Superior temporal gyrus (tissue), 1 donor: ENCODE measurements at regions not wholly inside any gene's neighbourhood (a gene's known extent, or its start where the extent isn't known, plus 50 kb on each side); places are given as distances from the start of the nearest gene placed in this dataset.

Source experiments
- DNase-seq: peaks from one replicate; pipeline ENCODE4 v3.0.0-alpha.2; 2016; ENCODE audit errors: extremely low spot score

DNA sequence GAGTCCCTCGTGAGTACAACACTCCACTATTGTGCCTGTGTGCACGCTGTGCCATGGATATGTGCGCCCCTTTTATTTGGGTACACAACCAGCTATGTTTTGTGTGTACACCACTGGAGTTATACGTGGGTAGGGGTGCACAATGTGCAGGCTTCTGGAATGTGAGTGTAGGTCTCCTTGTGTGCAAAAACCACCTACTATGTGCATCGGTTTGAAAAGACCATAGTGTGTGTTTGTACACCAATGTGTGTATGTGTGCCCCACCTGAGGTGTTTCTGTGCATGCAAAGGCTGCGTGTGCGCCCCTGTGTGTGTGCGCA lies 86.4 kb upstream of the ALDH1L1 start:
- DNase-seq: no peak

DNA sequence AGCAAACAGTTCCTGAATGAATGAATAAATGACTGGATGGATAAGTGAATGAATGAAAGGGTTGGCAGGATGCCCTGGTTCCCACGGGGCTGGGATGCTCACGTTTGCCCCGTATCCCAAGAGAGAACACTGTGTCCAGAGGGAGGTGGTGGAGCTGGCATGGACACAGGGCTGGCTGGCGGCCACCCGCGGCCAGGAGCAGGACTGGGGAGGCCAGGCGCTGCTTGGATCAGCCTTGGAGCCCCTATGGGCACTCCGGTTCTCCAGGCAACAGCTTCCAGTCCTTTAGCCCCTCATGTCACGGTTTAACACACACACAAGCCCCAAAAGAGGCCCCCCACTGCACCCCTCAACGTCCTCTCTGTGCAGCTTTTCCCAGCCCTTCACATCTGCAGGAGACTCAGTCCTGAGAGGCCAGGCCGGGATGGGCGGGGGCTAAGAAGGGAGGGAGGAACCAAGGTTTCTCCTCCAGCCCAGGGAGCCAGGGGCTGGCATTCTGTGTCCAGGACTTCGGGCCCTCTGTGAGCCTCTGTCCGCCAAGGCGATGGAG lies 86.0 kb upstream of the ALDH1L1 start:
- no peak for DNase-seq

DNA sequence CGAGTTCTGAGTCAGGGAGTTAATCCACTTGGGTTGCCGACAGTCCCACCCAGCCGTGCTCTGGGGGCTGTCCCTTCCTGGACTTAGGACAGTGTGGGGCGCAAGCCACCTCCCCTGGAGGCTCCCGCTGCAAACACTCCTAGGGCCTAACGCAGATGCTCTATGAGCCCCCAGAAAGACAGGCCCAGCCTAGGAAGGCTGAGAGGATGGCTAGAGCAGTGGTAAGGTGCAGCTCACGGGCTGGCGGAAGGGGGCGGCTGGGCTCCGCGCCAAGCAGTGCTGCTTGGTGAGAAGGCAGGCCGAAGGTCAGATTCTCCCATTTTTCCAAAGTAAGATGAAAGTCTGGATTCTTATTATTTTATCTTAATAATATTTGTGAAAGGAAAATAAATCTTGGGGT lies 84.6 kb upstream of the ALDH1L1 start:
- no peak for DNase-seq

DNA sequence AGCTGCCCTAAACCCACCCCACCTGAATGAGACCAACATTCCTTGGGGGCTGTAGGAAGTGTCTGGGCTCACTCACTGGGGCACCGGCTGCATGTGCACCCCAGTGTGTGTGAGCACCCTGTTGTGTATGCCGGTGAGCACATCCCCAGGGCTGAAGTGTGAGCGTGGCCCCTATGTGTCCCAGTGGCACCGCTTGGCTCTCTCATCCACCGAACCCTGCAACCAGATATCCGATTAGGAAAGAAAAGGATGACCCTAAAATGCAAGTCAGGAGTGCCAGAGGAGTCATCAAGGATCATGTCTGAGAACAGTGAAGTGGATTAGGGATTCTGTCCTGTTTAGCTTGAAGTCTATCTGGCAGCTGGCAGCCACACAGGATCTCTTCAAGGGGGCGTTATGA lies 84.0 kb upstream of the ALDH1L1 start:
- DNase-seq: no peak

DNA sequence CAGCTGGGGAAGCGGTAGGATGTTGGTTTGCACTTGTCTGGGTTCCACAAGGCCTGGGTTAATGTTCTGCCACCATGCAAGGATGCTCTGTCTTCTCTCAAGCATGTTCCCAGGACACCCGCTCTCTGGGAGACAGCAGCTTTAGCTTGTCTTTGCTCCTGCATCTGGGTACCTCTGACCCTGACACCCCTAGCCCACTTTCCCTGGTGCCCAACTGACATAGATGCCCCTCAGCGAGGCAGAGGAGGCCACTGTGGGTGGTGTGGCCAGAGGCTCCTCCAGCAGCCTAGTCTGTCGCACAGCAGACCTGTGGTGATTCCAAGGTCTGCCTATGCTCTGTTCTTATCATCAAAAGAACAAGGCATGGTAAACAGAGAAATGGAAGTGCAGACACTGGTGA lies 83.6 kb upstream of the ALDH1L1 start:
- no peak for DNase-seq

DNA sequence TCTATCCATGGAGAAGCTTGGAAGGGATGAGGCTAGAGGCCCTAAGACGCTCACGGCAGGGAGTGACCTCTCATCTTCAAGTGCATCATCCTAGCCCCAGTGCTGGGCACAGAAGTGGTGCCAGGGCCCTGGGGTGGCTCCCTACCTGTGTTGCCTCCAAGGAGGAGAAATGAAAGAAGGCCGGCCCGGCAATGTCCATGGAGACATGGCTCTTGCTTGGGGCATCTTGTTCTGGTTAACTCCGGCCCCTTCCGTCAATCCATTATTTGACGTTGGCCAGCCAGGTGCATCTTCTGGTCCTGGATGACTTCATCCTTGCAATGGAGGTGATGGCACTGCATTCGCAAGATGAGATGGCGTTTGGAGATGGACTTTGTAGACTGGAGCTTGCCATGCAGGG lies 83.2 kb upstream of the ALDH1L1 start:
- no peak for DNase-seq

DNA sequence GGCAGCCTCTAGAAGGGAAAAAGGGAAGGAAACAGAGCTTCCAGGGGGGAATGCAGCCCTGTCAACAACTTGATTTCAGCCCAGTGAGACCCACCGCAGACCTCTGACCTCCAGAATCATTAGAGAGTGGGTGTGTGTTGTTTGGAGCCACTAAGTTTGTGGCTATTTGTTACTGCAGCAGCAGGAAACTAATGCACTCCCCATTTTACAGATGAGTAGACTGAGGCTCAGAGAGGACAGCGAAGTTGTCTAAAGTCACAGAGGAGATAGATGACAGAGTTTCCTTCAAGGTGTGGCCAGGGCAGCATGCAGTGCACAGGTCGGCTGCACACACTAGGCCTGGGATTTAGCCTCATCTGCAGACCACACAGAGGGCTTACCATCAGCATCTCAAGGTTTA lies 81.8 kb upstream of the ALDH1L1 start:
- no peak for DNase-seq

DNA sequence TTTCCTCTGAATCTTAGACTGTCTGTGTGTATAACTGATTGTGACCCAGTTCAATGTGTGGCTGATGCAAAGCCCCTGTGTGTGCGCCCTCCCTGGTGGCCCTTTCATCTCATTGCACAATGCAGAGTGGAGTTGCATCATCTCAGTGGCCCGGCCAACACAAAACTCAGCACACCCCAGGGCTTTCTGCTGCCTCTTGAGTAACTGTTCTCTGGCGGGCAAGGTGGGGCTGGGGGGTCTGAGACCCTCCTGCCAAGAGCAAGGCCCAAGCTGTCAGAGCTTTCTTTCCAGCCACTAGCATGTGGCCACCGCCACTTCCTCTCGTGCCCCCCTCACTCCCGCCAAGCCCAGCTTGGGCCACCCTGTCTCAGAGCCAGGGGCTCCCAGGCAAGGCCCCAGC lies 80.7 kb upstream of the ALDH1L1 start:
- DNase-seq: no peak

DNA sequence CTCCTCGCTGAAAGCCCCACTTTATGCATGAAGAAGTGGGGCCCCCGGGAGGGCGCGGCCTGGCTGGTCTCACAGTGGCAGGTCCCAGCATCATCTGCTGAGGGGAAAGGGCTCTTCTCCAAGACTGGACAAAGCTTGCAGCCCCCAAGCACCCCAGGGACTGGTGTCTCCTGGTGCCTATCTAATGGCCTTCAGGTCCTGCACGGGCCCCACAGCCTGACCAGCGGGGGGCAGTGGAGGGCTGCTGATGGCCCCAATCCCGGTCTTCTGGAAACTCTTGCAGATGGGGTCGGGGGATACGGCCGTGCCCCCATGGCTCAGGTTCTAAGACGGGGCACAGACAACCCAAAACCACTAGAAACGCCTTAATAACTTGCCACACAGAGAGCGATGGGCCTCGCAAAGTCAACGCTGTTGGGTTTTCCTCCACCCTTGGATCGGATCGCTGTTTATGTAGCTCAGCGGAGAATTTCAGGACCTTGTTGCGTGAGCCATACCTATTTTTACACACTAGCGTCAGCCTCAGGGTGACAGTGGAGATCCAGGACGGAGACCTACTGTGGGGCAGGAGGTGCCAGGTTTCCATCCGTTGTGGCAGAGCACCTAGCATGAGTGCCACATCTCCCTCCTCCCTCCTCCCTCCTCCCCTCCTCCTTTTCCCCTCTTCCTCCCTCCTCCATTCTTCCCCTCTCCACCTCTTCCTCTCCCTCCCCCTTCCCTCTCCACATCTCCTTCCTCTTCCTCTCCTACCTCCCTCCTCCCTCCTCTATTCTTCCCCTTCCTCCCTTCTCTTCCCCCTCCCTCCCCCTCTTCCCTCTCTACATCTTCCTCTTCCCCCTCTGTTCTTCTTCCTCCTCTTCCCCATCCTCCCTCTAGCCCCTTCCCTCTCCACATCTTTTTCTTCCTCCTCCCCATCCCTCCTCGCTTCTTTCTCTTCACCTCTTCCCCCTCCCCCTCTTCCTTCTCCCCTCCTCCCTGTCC lies 79.3 kb upstream of the ALDH1L1 start:
- DNase-seq: peak; percentile 76

DNA sequence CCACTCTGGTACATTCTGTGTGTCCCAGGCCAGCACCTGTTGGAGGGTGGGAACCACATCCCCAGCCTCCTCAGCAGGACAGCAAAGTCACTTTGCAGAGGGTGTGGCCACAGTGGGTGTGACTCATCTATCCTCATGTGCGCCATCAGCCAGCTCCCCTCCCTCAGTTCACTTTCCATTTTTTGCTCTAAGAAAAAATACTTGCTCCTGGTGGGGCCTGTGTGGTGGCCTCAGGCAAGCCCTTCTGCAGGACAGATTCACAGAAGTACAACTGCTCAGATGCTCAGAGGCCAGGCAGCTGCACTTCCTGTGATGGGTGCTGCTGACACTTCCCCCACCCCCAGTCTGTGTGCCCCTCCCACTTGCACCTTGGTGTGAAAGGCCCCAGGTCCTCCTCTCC lies 78.3 kb upstream of the ALDH1L1 start:
- DNase-seq: no peak

DNA sequence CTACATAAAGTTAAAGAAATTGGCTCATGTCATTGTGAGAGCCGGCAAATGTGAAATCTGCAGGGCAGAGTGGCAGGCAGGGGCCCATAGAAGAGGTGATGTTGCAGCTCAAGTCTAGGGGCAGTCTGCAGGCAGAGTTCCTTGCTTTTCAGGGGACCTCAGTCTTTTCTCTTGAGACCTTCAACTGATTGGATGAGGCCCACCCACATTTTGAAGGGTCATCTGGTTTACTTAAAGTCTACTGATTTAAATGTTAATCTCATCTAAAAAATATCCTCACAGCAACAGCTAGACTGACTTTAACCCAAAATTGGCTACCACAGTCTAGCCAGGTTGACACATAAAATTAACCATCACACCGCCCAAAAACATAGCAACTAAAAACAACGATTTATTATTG lies 77.6 kb upstream of the ALDH1L1 start:
- DNase-seq: no peak

DNA sequence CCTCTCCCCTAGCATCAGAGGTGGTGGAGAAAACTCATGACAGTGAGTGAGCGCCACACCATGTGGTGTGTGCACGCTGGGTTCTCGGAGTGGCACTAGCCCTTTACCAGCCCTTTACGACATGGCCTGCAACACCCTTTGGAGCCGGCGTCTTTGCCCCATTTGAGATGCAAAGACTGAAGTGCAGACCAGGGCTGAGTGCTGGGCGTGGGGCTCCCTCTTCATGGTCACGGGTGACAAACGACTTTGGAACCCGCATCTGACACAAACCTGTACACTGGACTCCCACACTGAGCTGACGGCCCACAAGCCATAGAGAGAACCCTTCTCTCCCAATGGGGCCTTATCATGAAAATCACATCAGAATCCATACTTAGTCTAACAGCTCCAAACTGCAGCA lies 76.8 kb upstream of the ALDH1L1 start:
- DNase-seq: no peak

DNA sequence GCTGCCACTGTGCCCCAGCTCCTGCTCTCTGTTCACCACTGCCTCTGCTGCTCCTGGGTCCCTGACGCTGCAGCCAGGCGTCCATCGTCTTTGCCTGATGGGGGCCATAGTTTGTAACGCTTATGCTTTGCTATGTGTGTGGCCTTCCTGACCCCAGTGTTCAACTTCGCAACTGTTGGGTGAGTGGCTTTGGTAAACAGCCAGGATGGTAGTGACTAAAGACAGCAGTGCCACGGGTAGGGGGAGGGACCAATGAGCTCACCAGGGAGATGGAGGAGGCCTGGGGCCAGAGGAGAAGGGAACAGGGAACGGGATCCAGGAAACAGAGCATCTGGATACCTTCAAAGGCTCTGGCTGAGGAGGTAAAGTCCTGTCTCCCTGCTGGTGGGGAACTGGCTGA lies 75.9 kb upstream of the ALDH1L1 start:
- no peak for DNase-seq

DNA sequence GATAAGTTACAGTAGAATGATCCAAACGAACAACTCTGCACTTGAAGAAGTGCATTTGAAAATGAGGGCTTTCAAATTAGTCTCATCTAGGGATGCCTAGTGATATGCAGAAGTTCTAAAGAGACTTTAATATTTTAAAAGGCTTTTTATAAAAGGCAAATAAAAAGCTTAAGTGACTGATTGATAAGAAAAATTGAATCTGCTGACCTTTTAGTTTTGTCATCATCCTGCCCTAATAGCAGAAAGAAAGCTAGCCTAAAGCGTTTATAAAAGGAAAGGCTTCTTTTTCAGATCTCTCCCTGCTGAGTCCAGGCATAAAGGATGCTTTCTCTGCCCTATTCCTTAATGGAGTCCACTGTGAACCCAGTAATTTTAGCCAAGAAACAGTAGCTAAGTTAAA lies 72.7 kb upstream of the ALDH1L1 start:
- no peak for DNase-seq

DNA sequence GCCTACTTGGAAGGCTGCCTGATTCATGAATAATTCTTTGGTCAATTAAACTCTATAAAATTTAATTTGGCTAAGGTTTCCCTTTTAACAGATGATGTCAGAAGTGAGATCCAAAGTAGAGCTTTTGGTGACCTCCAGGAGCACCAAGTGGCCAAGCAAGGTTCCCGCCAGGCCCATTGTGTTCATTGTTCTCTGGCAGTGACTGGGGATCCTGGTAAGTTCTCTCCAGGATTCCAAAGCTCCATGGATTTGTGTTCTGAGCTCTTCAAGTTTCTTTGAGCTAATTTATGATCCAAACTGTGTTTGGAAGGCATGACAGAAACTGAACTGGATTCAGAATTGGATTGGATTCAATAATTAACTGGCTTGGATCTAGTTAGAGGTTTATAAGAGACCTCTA lies 72.0 kb upstream of the ALDH1L1 start:
- no peak for DNase-seq

DNA sequence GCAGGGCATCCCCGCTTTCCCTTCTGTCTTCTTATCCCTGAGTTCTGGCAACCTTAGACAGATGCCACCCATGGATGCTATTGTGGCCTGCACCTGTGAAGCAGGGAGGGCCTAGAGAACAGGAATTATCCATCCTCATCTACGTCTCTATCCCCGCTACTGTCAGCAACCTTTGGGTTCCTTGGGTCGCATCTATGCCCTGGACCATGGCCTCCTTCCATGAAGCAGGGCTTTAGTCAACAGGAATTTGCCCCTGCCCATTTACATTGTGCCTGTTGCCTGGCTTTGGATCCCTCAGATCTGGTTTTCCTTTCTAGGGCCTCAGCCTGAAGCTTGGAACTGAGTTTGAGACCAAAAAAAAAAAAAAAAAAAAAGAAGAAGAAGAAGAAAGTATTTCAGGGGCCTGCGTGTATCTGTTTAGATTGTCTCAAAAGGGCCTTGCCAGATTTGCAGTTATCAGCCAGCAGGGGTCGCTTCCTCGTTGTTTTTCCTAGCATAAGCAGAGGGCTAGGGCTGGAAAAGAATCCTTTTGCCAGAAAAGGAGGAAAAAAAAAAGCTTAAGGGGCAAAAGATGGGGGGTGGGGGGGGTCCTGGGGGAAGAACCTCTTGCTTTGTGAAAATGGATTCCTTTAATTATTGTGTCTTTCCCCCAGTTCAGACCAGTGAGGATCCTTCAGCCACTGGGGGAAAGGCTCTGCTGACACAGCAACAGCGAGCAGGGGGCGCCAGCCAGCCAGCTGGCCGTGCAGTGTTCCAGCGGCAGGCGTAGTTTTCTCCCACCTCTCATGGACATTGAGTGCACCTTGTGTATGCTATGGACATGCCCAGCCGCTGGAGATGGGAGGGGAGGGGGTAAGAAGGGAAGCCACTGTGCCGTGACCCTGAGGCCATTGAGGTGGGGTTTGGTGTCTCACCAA lies 65.7 kb upstream of the ALDH1L1 start:
- DNase-seq: peak; percentile 88
